ENCODE measurements at regions not wholly inside any gene's neighbourhood (a gene's known extent, or its start where the extent isn't known, plus 50 kb on each side); places are given as distances from the start of the nearest gene placed in this dataset.

GRCh38 chr12:65593239-65593701 lies 231.0 kb upstream of the HMGA2 start:
- no peak for TF ChIP-seq CTCF (IDR thresholded peaks at IDR 0.05)
- no peak for TF ChIP-seq POLR2A (IDR thresholded peaks at IDR 0.05)

Data from body of pancreas (tissue), 4 donors.